HEK293 (cell line): ENCODE measurements at regions not wholly inside any gene's neighbourhood (a gene's known extent, or its start where the extent isn't known, plus 50 kb on each side); places are given as distances from the start of the nearest gene placed in this dataset.

ENCODE experiments used
- CTCF ChIA-PET: fragments of 350-600 bp; formaldehyde crosslinking; extraction: SDS; loops from one replicate; lab custom pipeline; 2021; ENCODE audit warnings: antibody characterized with exemption; lab: Yijun Ruan, JAX
- POLR2A ChIA-PET: fragments of 300-600 bp; formaldehyde crosslinking; extraction: SDS; loops from one replicate; lab custom pipeline; 2020; ENCODE audit warnings: antibody characterized with exemption, inconsistent platforms; lab: Yijun Ruan, JAX
- H3K27ac ChIP-seq: fragments of 200-500 bp; sonication (Bioruptor generic); 2 replicates; pipeline ENCODE4 v1.5.1; 2014; ENCODE audit warnings: low read depth, low read length, control low read depth, inconsistent platforms; ENCODE audit errors: extremely low read depth
- H3K36me3 ChIP-seq, 2 experiments: fragments of 200-500 bp in 1 of 2; sonication (Bioruptor generic) in 1 of 2; 1 replicate in 1 of 2; 2 replicates in 1 of 2; pipeline ENCODE4 v1.5.1; 2014 to 2017; ENCODE audit warnings: inconsistent platforms in 2 of 2, low read length in 2 of 2; ENCODE audit not compliant: control insufficient read depth in 2 of 2, insufficient read depth in 1 of 2
- H3K4me1 ChIP-seq: fragments of 200-500 bp; sonication (Bioruptor generic); 2 replicates; pipeline ENCODE4 v1.5.1; 2014; ENCODE audit warnings: mild to moderate bottlenecking, low read length, inconsistent platforms; ENCODE audit not compliant: control insufficient read depth, insufficient read depth
- H3K4me3 ChIP-seq: 2 replicates; pipeline ENCODE4 v1.5.1; 2011; ENCODE audit warnings: low read depth, mild to moderate bottlenecking, control low read depth, low read length, moderate library complexity
- H3K9me3 ChIP-seq: fragments of 200-500 bp; sonication (Bioruptor generic); 2 replicates; pipeline ENCODE4 v1.5.1; 2014; ENCODE audit warnings: low read depth, low read length, inconsistent platforms; ENCODE audit not compliant: control insufficient read depth, insufficient read depth
- GFI1B ChIP-seq: fragments of 450-650 bp; formaldehyde crosslinking; IDR thresholded peaks from 2 replicates; pipeline ENCODE4 v1.5.1; 2016; ENCODE audit warnings: missing biosample characterization, missing genetic modification characterization
- GLIS2 ChIP-seq: fragments of 450-650 bp; formaldehyde crosslinking; IDR thresholded peaks from 2 replicates; pipeline ENCODE4 v1.5.1; 2016; ENCODE audit warnings: missing biosample characterization, missing genetic modification characterization
- HOXA7 ChIP-seq: sonication (generic); formaldehyde crosslinking; IDR thresholded peaks from 2 replicates; pipeline ENCODE4 v1.8.1; 2022; ENCODE audit warnings: missing genetic modification reagents, borderline replicate concordance
- HOXD13 ChIP-seq: sonication (generic); formaldehyde crosslinking; IDR thresholded peaks from 2 replicates; pipeline ENCODE4 v1.8.0; 2022; ENCODE audit warnings: missing genetic modification reagents, borderline replicate concordance
- OSR2 ChIP-seq: fragments of 450-650 bp; formaldehyde crosslinking; IDR thresholded peaks from 2 replicates; pipeline ENCODE4 v1.5.1; 2016; ENCODE audit warnings: missing biosample characterization, missing genetic modification characterization
- PRDM4 ChIP-seq: fragments of 450-650 bp; formaldehyde crosslinking; IDR thresholded peaks from 2 replicates; pipeline ENCODE4 v1.5.1; 2017; ENCODE audit warnings: missing biosample characterization, missing genetic modification characterization
- REST ChIP-seq: fragments of 450-650 bp; formaldehyde crosslinking; IDR thresholded peaks from 2 replicates; pipeline ENCODE4 v1.5.1; 2016; ENCODE audit warnings: missing biosample characterization, missing genetic modification characterization
- SALL2 ChIP-seq: fragments of 450-650 bp; formaldehyde crosslinking; IDR thresholded peaks from 2 replicates; pipeline ENCODE4 v1.5.0; 2017; ENCODE audit warnings: missing biosample characterization, mild to moderate bottlenecking, missing genetic modification characterization, borderline replicate concordance
- SCRT2 ChIP-seq: fragments of 450-650 bp; formaldehyde crosslinking; IDR thresholded peaks from 2 replicates; pipeline ENCODE4 v1.5.1; 2016; ENCODE audit warnings: missing biosample characterization, missing genetic modification characterization
- ZBTB21 ChIP-seq: fragments of 450-650 bp; formaldehyde crosslinking; IDR thresholded peaks from 2 replicates; pipeline ENCODE4 v1.5.1; 2017; ENCODE audit warnings: missing biosample characterization, missing genetic modification characterization
- ZBTB48 ChIP-seq: fragments of 450-650 bp; formaldehyde crosslinking; IDR thresholded peaks from 2 replicates; pipeline ENCODE4 v1.5.1; 2016; ENCODE audit warnings: missing biosample characterization, missing genetic modification characterization
- ZNF140 ChIP-seq: fragments of 450-650 bp; formaldehyde crosslinking; IDR thresholded peaks from 2 replicates; pipeline ENCODE4 v1.5.1; 2016; ENCODE audit warnings: missing biosample characterization, missing genetic modification characterization
- ZNF146 ChIP-seq: fragments of 450-650 bp; formaldehyde crosslinking; IDR thresholded peaks from 2 replicates; pipeline ENCODE4 v1.5.1; 2016; ENCODE audit warnings: missing biosample characterization, missing genetic modification characterization
- ZNF175 ChIP-seq: fragments of 450-650 bp; formaldehyde crosslinking; IDR thresholded peaks from 2 replicates; pipeline ENCODE4 v1.5.1; 2016; ENCODE audit warnings: missing biosample characterization, missing genetic modification characterization
- ZNF239 ChIP-seq: fragments of 450-650 bp; formaldehyde crosslinking; IDR thresholded peaks from 2 replicates; pipeline ENCODE4 v1.5.1; 2016; ENCODE audit warnings: missing biosample characterization, missing genetic modification characterization
- ZNF404 ChIP-seq: fragments of 450-650 bp; formaldehyde crosslinking; IDR thresholded peaks from 2 replicates; pipeline ENCODE4 v1.5.1; 2017; ENCODE audit warnings: missing biosample characterization, missing genetic modification characterization
- ZNF510 ChIP-seq: fragments of 450-650 bp; formaldehyde crosslinking; IDR thresholded peaks from 2 replicates; pipeline ENCODE4 v1.5.1; 2018; ENCODE audit warnings: mild to moderate bottlenecking, missing genetic modification characterization, missing biosample characterization; ENCODE audit not compliant: insufficient replicate concordance
- ZNF560 ChIP-seq: fragments of 450-650 bp; formaldehyde crosslinking; IDR thresholded peaks from 2 replicates; pipeline ENCODE4 v1.5.1; 2017; ENCODE audit warnings: missing biosample characterization, missing genetic modification characterization, borderline replicate concordance
- ZNF580 ChIP-seq: fragments of 450-650 bp; formaldehyde crosslinking; IDR thresholded peaks from 2 replicates; pipeline ENCODE4 v1.5.1; 2016; ENCODE audit warnings: missing biosample characterization, missing genetic modification characterization
- ZNF585B ChIP-seq: fragments of 450-650 bp; formaldehyde crosslinking; IDR thresholded peaks from 2 replicates; pipeline ENCODE4 v1.5.1; 2016; ENCODE audit warnings: missing biosample characterization, missing genetic modification characterization
- ZNF610 ChIP-seq: fragments of 450-650 bp; formaldehyde crosslinking; IDR thresholded peaks from 2 replicates; pipeline ENCODE4 v1.5.1; 2016; ENCODE audit warnings: missing biosample characterization, missing genetic modification characterization, borderline replicate concordance
- ZNF629 ChIP-seq: fragments of 450-650 bp; formaldehyde crosslinking; IDR thresholded peaks from 2 replicates; pipeline ENCODE4 v1.5.1; 2017; ENCODE audit warnings: missing biosample characterization, missing genetic modification characterization
- ZNF660 ChIP-seq: fragments of 450-650 bp; IDR thresholded peaks from 2 replicates; pipeline ENCODE4 v1.5.1; 2018; ENCODE audit warnings: missing biosample characterization, mild to moderate bottlenecking, missing genetic modification characterization
- ZNF704 ChIP-seq: fragments of 450-650 bp; formaldehyde crosslinking; IDR thresholded peaks from 2 replicates; pipeline ENCODE4 v1.5.1; 2016; ENCODE audit warnings: missing biosample characterization, missing genetic modification characterization
- ZNF747 ChIP-seq: fragments of 450-650 bp; formaldehyde crosslinking; IDR thresholded peaks from 2 replicates; pipeline ENCODE4 v1.5.1; 2016; ENCODE audit warnings: missing biosample characterization, missing genetic modification characterization
- ZNF76 ChIP-seq: fragments of 450-650 bp; formaldehyde crosslinking; IDR thresholded peaks from 2 replicates; pipeline ENCODE4; 2016; ENCODE audit warnings: low read depth, missing biosample characterization, missing genetic modification characterization, borderline replicate concordance

GRCh38 chr9:78505546-78505945 is 208.6 kb downstream of the PSAT1 start (continued):
- TF ChIP-seq PRDM4 (tag by site-specific recombination) (no peak), GFI1B (tag by site-specific recombination) (no peak), ZNF610 (tag by site-specific recombination) (no peak), OSR2 (no peak), ZNF580 (tag by site-specific recombination) (no peak)

GRCh38 chr9:78507037-78507436 is 210.1 kb downstream of the PSAT1 start:
- CTCF ChIA-PET: no interaction called here
- no peak for TF ChIP-seq HOXA7 (CRISPR knock-in tag)
- no peak for TF ChIP-seq ZNF175 (tag by site-specific recombination)
- no peak for TF ChIP-seq ZNF76 (tag by site-specific recombination)
- no peak for TF ChIP-seq ZNF660 (tag by site-specific recombination)
- TF ChIP-seq ZNF580 (tag by site-specific recombination): no peak
- no peak overlapping the region for H3K4me3 ChIP-seq
- H3K36me3 ChIP-seq: no peaks in the 10 kb centered on the region
- POLR2A ChIA-PET: no interaction called here
- no peak overlapping the region for H3K27ac ChIP-seq
- no peaks in the 10 kb centered on the region for H3K4me1 ChIP-seq
- H3K9me3 ChIP-seq: no peaks in the 10 kb centered on the region

- TF ChIP-seq ZNF239 (tag by site-specific recombination) (no peak), ZNF560 (no peak), ZNF585B (tag by site-specific recombination) (no peak), ZBTB21 (no peak), ZNF404 (tag by site-specific recombination) (no peak), ZNF704 (tag by site-specific recombination) (no peak), ZNF629 (no peak), ZBTB48 (tag by site-specific recombination) (no peak), ZNF510 (tag by site-specific recombination) (no peak), SCRT2 (tag by site-specific recombination) (no peak), HOXD13 (CRISPR knock-in tag) (no peak), GLIS2 (no peak), REST (tag by site-specific recombination) (no peak), SALL2 (tag by site-specific recombination) (no peak), ZNF146 (tag by site-specific recombination) (no peak), ZNF747 (tag by site-specific recombination) (no peak), ZNF140 (tag by site-specific recombination) (no peak)
- POLR2A ChIA-PET: no interaction called here
- Histone ChIP-seq H3K27ac (no peak overlapping the region), H3K36me3 (no peaks in the 10 kb centered on the region), H3K4me3 (no peak overlapping the region), H3K9me3 (no peaks in the 10 kb centered on the region), H3K4me1 (no peaks in the 10 kb centered on the region)
- CTCF ChIA-PET: no interaction called here
Measured at GRCh38 chr9:78510035-78510434, 213.1 kb downstream of the PSAT1 start.
